SU-DHL-6 (cell line): ENCODE measurements at regions not wholly inside any gene's neighbourhood (a gene's known extent, or its start where the extent isn't known, plus 50 kb on each side); places are given as distances from the start of the nearest gene placed in this dataset.

ENCODE experiments used
- H2AFZ ChIP-seq: fragments of 200-600 bp; sonication (generic); 2 replicates; pipeline ENCODE4 v1.6.1; 2014; ENCODE audit warnings: low read depth, mild to moderate bottlenecking, moderate library complexity, mixed read lengths, antibody characterized with exemption, low read length; ENCODE audit not compliant: severe bottlenecking
- H3F3A ChIP-seq: fragments of 200-600 bp; shearing (Covaris generic); 2 replicates; pipeline ENCODE4 v1.6.0; 2016; ENCODE audit warnings: antibody characterized with exemption, mild to moderate bottlenecking; ENCODE audit not compliant: insufficient read depth
- H3K27ac ChIP-seq: fragments of 200-600 bp; sonication (generic); 2 replicates; pipeline ENCODE4 v1.5.1; 2016; ENCODE audit warnings: low read depth, mild to moderate bottlenecking, low read length, moderate library complexity, mixed read lengths
- H3K27me3 ChIP-seq: fragments of 200-600 bp; sonication (generic), shearing (Covaris generic); 2 replicates; pipeline ENCODE4 v1.6.0; 2014; ENCODE audit warnings: mild to moderate bottlenecking, low read length
- H3K36me3 ChIP-seq: fragments of 200-600 bp; sonication (generic); 2 replicates; pipeline ENCODE4 v1.6.1; 2014; ENCODE audit warnings: mild to moderate bottlenecking, low read length, mixed read lengths
- H3K4me2 ChIP-seq: fragments of 300-600, 200-600 bp; shearing (Covaris generic), sonication (generic); 2 replicates; pipeline ENCODE4 v1.6.0; 2014; ENCODE audit warnings: low read length, low read depth, mild to moderate bottlenecking; ENCODE audit not compliant: poor library complexity, severe bottlenecking
- H3K4me3 ChIP-seq: fragments of 200-600 bp; sonication (generic); 2 replicates; pipeline ENCODE4 v1.5.1; 2014; ENCODE audit warnings: antibody characterized with exemption, low read length, mild to moderate bottlenecking, mixed read lengths; ENCODE audit not compliant: insufficient read depth, poor library complexity, severe bottlenecking
- H3K79me2 ChIP-seq: fragments of 200-600 bp; sonication (generic); 2 replicates; pipeline ENCODE4 v1.6.1; 2014; ENCODE audit warnings: mild to moderate bottlenecking, low read length, moderate library complexity; ENCODE audit not compliant: insufficient read depth
- H3K9ac ChIP-seq: fragments of 200-600 bp; sonication (generic); 2 replicates; pipeline ENCODE4 v1.7.0; 2014; ENCODE audit warnings: mild to moderate bottlenecking, low read length
- H3K9me2 ChIP-seq: fragments of 200-600 bp; sonication (generic); replicated peaks from 2 replicates; pipeline ENCODE4 v1.6.1; 2014; ENCODE audit warnings: low read length; ENCODE audit not compliant: insufficient read depth
- H3K9me3 ChIP-seq: fragments of 200-600 bp; sonication (generic); 2 replicates; pipeline ENCODE4 v1.6.1; 2014; ENCODE audit warnings: low read length, mixed read lengths; ENCODE audit not compliant: insufficient read depth
- H4K20me1 ChIP-seq: fragments of 200-600 bp; sonication (generic); 2 replicates; pipeline ENCODE4 v1.6.1; 2014; ENCODE audit warnings: low read depth, mild to moderate bottlenecking, antibody characterized with exemption, low read length, moderate library complexity, mixed read lengths
- EZH2phosphoT487 ChIP-seq: fragments of 200-600 bp; sonication (generic), shearing (Covaris generic); conservative IDR thresholded peaks from 2 replicates; pipeline ENCODE4 v1.6.1; 2018; ENCODE audit warnings: mild to moderate bottlenecking, antibody characterized with exemption, low read length, moderate library complexity, mixed read lengths
- TF ChIP-seq, protein P1 (sequence below): fragments of 200-600 bp; sonication (generic); IDR thresholded peaks from one replicate; pipeline ENCODE4 v1.5.1; 2017; ENCODE audit warnings: antibody characterized with exemption, mild to moderate bottlenecking, low read length, moderate library complexity; ENCODE audit not compliant: insufficient read depth, poor library complexity, severe bottlenecking

DNA sequence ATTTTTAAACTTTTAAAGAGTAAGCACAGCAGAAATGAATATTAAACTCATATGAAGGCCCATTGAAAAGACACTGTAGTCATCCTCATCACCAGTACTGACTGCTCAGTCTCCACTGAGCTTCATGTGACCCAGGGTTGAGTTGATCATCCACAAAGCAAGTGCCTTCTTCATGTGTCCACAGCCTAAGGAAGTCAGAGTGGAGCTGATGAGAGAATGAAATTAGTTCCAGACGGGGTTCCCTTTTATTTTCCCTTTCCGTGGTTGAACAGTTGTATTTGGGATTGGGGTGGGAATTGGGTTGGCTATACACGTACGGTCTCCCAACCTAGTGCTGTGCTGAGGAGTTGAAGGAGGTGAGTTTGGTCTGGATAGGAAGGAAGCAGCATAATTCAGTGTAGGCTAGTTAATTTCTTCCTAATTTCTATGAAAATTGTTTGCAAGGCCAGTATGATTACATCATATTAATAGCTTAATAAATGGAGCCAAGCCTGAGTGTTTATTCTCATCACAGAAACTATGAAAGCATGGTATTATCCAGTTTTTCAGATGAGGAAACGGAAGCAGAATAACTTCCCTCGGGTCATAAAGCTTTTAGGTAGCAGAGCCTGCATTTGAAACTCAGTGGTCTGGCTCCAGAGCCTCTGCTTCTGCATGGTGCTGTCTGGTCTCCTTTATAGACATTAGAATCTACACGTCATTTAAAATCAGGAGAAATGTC, 103.9 kb upstream of the DMRT1 start:
- Histone ChIP-seq H3K9ac (no peak overlapping the region), H2AFZ (no peak overlapping the region), H3K4me3 (no peak overlapping the region), H3K9me3 (no peaks in the 10 kb centered on the region), H3K79me2 (no peaks in the 10 kb centered on the region), H3K4me2 (no peak overlapping the region), H3F3A (no peaks in the 10 kb centered on the region), H3K27ac (no peak overlapping the region), H3K36me3 (peaks cover 34% of the 10 kb centered on the region), H3K27me3 (no peaks in the 10 kb centered on the region), H3K9me2 (no peaks in the 10 kb centered on the region), H4K20me1 (no peaks in the 10 kb centered on the region)
- TF ChIP-seq, protein P1, sequence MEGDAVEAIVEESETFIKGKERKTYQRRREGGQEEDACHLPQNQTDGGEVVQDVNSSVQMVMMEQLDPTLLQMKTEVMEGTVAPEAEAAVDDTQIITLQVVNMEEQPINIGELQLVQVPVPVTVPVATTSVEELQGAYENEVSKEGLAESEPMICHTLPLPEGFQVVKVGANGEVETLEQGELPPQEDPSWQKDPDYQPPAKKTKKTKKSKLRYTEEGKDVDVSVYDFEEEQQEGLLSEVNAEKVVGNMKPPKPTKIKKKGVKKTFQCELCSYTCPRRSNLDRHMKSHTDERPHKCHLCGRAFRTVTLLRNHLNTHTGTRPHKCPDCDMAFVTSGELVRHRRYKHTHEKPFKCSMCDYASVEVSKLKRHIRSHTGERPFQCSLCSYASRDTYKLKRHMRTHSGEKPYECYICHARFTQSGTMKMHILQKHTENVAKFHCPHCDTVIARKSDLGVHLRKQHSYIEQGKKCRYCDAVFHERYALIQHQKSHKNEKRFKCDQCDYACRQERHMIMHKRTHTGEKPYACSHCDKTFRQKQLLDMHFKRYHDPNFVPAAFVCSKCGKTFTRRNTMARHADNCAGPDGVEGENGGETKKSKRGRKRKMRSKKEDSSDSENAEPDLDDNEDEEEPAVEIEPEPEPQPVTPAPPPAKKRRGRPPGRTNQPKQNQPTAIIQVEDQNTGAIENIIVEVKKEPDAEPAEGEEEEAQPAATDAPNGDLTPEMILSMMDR: no peak
- TF ChIP-seq EZH2phosphoT487: no peak

DNA sequence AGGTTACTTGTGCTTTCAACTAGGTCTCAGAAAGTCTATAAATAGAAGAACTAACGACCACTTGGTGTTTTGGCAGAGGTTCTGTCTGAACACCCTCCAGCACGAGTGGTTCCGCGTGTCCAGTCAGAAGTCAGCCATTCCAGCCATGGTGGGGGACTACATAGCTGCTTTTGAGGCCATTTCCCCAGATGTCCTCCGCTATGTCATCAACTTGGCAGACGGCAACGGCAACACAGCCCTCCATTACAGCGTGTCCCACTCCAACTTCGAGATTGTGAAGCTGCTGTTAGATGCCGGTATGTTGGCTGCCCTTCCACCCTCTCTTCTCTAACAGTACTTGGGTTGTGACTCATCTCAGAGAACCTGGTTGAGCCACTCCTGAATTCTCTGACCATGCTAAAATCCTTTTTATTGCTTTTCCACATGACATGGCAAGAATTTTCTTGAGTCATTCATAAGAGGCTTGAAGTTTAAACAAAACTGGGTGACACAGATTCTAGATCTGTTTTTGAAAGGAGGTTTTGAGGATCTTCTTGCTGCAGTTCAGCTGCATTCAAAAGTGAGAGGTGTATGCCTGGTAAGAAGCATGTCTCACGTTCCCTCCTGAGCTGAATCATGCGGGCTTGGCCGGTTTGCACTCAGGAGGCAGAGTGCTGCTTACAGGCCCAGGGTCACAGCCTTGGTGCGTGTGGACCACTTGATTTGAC, 103.1 kb upstream of the DMRT1 start:
- peaks cover 29% of the 10 kb centered on the region for H3K36me3 ChIP-seq
- H4K20me1 ChIP-seq: no peaks in the 10 kb centered on the region
- no peaks in the 10 kb centered on the region for H3F3A ChIP-seq
- H3K4me2 ChIP-seq: no peak overlapping the region
- no peak overlapping the region for H2AFZ ChIP-seq
- H3K79me2 ChIP-seq: no peaks in the 10 kb centered on the region
- H3K27me3 ChIP-seq: no peaks in the 10 kb centered on the region
- no peak overlapping the region for H3K4me3 ChIP-seq
- no peak overlapping the region for H3K9ac ChIP-seq
- no peak overlapping the region for H3K27ac ChIP-seq
- H3K9me3 ChIP-seq: no peaks in the 10 kb centered on the region
- TF ChIP-seq, protein P1: no peak
- no peak for TF ChIP-seq EZH2phosphoT487
- H3K9me2 ChIP-seq: no peaks in the 10 kb centered on the region

DNA sequence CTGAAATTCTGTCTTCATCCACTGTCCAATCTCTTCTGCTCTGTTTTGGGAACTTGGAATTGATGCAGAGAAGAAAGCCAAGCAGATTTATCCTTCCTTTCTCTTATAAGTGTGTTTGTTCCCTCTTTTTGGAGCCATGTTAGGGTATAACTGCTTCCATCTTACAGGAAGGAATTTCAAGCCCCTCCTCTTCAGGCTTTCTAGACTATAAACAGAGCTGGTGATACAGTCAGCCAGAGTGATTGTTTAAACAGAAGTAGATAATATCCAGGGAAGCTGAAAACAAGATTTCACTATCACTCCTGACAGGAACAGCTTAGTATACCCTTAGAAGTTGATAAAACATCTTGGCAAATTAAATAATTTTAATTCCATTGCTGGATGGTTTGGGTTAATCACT, 102.1 kb upstream of the DMRT1 start:
- H3K27ac ChIP-seq: no peak overlapping the region
- no peaks in the 10 kb centered on the region for H3K79me2 ChIP-seq
- no peaks in the 10 kb centered on the region for H3K27me3 ChIP-seq
- no peaks in the 10 kb centered on the region for H3K9me2 ChIP-seq
- no peak overlapping the region for H3K4me3 ChIP-seq
- H3K4me2 ChIP-seq: no peak overlapping the region
- H3K9ac ChIP-seq: no peak overlapping the region
- no peaks in the 10 kb centered on the region for H4K20me1 ChIP-seq
- peaks cover 32% of the 10 kb centered on the region for H3K36me3 ChIP-seq
- H3F3A ChIP-seq: no peaks in the 10 kb centered on the region
- no peak for TF ChIP-seq EZH2phosphoT487
- TF ChIP-seq, protein P1: no peak
- no peaks in the 10 kb centered on the region for H3K9me3 ChIP-seq
- no peak overlapping the region for H2AFZ ChIP-seq
